ENCODE measurements at regions not wholly inside any gene's neighbourhood (a gene's known extent, or its start where the extent isn't known, plus 50 kb on each side); places are given as distances from the start of the nearest gene placed in this dataset.

- TF ChIP-seq CTCF (conservative IDR thresholded peaks at IDR 0.05): no peak
- no peak for TF ChIP-seq ZFX (IDR thresholded peaks at IDR 0.05)
Observed at GRCh38 chr9:24620741-24621140, 75.0 kb upstream of the IZUMO3 start.

Measured in C4-2B (cell line).